ENCODE measurements at regions not wholly inside any gene's neighbourhood (a gene's known extent, or its start where the extent isn't known, plus 50 kb on each side); places are given as distances from the start of the nearest gene placed in this dataset.

- H3K4me3 ChIP-seq: no peak overlapping the region
- H3K36me3 ChIP-seq: no peaks in the 10 kb centered on the region
- no peaks in the 10 kb centered on the region for H3K27me3 ChIP-seq
- no peaks in the 10 kb centered on the region for H3K9me3 ChIP-seq
- H3K27ac ChIP-seq: no peak overlapping the region
- ATAC-seq: no peak
- intact Hi-C loops (cut with DNase I): loop anchor here in 1 of 10 donors (10.0 kb wide), 1 partner anchor 64 kb away; no protein-coding TSS in a partner anchor
- TF ChIP-seq, protein P1, sequence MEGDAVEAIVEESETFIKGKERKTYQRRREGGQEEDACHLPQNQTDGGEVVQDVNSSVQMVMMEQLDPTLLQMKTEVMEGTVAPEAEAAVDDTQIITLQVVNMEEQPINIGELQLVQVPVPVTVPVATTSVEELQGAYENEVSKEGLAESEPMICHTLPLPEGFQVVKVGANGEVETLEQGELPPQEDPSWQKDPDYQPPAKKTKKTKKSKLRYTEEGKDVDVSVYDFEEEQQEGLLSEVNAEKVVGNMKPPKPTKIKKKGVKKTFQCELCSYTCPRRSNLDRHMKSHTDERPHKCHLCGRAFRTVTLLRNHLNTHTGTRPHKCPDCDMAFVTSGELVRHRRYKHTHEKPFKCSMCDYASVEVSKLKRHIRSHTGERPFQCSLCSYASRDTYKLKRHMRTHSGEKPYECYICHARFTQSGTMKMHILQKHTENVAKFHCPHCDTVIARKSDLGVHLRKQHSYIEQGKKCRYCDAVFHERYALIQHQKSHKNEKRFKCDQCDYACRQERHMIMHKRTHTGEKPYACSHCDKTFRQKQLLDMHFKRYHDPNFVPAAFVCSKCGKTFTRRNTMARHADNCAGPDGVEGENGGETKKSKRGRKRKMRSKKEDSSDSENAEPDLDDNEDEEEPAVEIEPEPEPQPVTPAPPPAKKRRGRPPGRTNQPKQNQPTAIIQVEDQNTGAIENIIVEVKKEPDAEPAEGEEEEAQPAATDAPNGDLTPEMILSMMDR (IDR thresholded peaks at IDR 0.05): no peak
- H3K4me1 ChIP-seq: peaks cover 0 to 5% (median 0%) of the 10 kb centered on the region in 9 donors
- WGBS, 2 donors: 95 to 99% methylated on average over 1 of the region's 1 CpG
- DNase-seq: no peak
Measured at GRCh38 chr20:11820838-11821237, 96.9 kb upstream of the BTBD3 start.

DNA sequence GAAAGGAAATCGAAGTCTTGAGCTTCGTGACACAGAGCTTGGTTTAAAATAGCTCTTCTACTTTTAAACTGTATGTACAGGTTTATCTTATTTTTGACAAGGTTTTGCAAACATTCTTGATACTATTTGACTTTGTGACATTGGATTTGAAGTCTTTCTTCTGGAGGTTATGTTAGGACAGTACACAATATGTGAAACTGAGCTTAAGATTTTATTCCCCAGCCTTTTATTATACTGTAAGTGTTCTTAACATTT is 95.2 kb upstream of the BTBD3 start:
- no peak for ATAC-seq
- Histone ChIP-seq H3K36me3 (no peaks in the 10 kb centered on the region), H3K4me1 (peaks cover 0 to 5% (median 0%) of the 10 kb centered on the region in 9 donors), H3K27me3 (no peaks in the 10 kb centered on the region), H3K9me3 (no peaks in the 10 kb centered on the region), H3K4me3 (no peak overlapping the region), H3K27ac (no peak overlapping the region)
- intact Hi-C loops (cut with DNase I): loop anchor here in 1 of 10 donors (10.0 kb wide), 1 partner anchor 62 kb away; no protein-coding TSS in a partner anchor
- no peak for DNase-seq
- WGBS, 2 donors: 24 to 26% methylated on average over 2 of the region's 2 CpGs
- TF ChIP-seq, protein P1 (IDR thresholded peaks at IDR 0.05): no peak

DNA sequence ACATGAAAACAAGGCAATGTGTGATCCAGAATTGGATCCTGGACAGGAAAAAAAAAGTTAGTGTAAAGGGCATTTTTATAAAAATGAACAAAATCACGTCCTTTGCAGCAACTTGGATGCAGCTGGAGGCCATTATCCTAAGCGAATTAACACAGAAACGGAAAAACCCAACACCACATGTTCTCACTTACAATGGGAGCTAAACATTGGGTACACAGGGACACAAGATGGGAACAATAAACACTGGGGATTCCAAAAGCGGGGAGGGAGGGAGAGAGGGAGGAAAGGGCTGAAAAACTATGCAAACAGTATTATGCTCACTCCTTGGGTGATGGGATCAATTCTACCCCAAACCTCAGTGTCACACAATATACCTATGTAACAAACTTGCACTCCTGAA is 91.4 kb upstream of the BTBD3 start:
- intact Hi-C loops (cut with DNase I): loop anchor here in 1 of 10 donors (10.0 kb wide), 1 partner anchor 58 kb away; no protein-coding TSS in a partner anchor
- Histone ChIP-seq H3K9me3 (no peaks in the 10 kb centered on the region), H3K36me3 (no peaks in the 10 kb centered on the region), H3K27me3 (no peaks in the 10 kb centered on the region), H3K4me1 (peaks cover 0 to 5% (median 0%) of the 10 kb centered on the region in 9 donors), H3K4me3 (no peak overlapping the region), H3K27ac (no peak overlapping the region)
- TF ChIP-seq, protein P1 (IDR thresholded peaks at IDR 0.05): no peak
- no peak for DNase-seq
- WGBS, 2 donors: 74 to 76% methylated on average over 4 of the region's 4 CpGs
- ATAC-seq: no peak

DNA sequence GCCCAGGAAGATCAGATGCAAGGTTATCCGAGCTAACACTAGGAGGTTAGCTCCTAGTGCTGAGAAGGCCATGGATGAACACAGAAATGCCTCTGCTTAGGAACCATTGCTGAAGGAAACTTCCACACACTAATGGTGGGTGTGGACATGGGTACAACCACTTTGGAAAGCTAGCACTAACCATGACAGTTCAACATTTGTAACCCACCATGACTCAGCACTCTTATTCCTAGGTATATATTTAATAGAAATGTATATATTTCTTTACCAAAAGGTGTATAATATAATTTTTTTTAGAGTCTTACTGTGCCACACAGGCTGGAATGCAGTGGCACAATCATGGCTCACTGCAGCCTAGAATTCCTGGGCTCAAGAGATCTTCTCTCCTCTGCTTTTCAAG is 85.3 kb upstream of the BTBD3 start:
- Histone ChIP-seq H3K27ac (no peak overlapping the region), H3K36me3 (no peaks in the 10 kb centered on the region), H3K4me1 (no peaks in the 10 kb centered on the region), H3K4me3 (no peak overlapping the region), H3K27me3 (no peaks in the 10 kb centered on the region), H3K9me3 (peaks cover 0 to 7% (median 0%) of the 10 kb centered on the region in 11 donors)
- 75 to 77% methylated on average over 1 of the region's 1 CpG for WGBS, 2 donors
- intact Hi-C loops (cut with DNase I): no loop called here
- TF ChIP-seq, protein P1 (IDR thresholded peaks at IDR 0.05): no peak
- DNase-seq (no peak), ATAC-seq (no peak)
